ENCODE measurements at regions not wholly inside any gene's neighbourhood (a gene's known extent, or its start where the extent isn't known, plus 50 kb on each side); places are given as distances from the start of the nearest gene placed in this dataset.
"Not testable (repeated sequence)": the region's sequence is repeated elsewhere in the genome, so short reads cannot be mapped to it uniquely, and the experiment has no call there.

- peak; percentile 87 for DNase-seq
Measured at GRCh38 chr20:25862967-25863530, 166.4 kb upstream of the ZNF337 start.

GRCh38 chr20:25860531-25861150 lies 164.0 kb upstream of the ZNF337 start:
- DNase-seq, result no peak

- peak; percentile 73 for DNase-seq
Measured at GRCh38 chr20:25859649-25860530, 163.2 kb upstream of the ZNF337 start.

DNA sequence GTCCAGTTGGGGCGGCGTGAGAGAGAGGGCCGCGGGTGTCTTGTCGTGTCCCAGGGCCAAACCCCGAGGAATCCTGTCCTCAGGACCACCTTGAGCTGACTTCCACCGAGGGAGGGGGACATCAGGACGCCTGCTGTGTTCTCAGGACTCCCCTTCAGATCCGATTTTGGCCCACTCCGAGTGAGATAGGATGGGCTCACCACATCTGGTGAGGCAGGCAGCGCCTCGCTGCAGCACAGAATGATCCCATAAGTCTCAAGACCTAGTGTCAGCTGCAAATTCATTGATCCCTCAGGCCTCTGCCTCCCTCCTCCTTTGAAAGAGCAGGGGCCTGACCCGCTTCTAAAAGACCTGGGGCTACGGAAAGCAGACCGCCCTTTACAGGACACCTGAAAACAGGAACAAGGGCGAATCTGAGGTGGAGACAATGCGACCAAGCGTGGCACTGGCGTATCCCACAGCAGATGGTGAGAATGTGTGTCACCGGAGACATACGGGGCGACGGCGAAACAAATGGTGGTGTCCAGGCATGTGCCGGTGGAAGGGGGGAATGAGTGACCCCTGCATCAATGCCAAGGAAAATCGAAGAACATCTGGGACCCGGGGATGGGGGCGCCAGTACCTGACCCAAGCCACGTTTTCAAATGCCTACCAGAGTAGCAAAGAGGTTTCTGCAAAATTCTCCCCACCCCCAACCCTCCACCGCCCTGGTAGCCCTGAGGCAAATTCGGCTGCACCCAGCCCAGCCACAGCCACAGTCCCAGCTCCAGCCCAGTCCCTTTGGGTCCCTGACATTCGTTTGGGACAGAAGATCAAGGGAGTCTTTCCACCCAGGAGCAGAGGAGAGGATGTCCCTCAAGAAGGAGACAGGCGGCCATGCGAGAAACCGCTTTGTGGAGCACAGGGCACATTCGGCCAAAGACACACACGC lies 162.1 kb upstream of the ZNF337 start:
- no peak for DNase-seq

DNA sequence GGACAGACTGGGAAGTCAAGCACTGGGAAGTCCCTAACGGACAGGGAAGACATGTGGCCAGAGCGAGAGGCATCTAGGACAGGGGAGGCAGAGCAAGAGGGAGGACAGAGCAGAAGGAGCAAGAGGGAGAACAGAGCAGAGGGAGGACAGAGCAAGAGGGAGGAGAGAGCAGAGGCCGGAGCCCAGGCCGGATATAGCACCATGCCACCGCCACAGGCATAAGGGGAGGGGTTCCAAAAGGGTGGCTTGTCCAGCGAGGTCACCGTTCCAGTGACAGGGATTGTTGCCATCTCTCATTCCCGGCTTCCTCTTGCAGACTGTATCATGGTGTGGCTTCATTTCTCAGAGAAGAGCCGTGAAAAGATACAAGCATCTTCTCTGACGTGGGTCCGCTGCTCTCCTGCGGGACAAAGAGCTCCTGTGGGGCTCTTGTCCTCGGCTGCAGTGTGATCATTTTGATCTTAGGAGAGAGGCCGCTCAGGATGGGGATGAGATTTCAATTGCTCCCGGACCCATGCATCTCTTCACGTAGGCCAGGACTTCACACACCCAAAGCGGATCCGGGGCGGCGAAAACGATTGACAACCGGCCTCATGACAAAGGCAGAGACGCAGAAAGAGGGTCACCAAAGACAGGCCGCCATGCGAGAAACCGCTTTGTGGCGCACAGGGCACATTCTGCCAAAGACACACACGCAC lies 160.6 kb upstream of the ZNF337 start:
- not testable (repeated sequence) for DNase-seq

DNA sequence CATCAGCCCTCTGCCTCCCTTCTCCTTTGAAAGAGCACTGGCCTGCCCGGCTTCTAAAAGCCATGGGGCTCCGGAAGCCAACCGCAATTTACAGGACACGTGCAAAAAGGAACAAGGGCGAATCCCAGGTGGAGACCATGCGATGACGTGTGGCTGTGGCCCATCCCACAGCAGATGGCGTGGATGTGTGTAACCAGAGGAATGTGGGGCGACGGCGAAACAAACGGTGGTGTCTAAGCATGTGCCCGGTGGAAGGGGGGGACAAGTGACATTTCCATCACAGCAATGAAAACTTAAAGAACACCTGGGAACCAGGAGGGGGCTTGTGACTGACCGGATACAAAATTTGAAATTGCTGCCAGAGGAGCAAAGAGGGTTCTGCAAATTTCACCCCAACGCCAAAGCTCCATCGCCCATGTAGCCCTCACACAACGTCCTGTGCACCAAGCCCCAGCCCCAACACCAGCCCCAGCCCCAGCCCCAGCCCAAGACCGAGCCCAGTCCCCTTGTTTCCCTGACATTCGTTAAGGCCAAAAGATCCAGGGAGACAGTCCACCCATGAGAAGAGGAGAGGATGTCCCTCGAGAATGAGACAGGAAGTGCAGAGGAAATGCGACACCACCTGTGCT lies 159.7 kb upstream of the ZNF337 start:
- DNase-seq, result no peak

DNA sequence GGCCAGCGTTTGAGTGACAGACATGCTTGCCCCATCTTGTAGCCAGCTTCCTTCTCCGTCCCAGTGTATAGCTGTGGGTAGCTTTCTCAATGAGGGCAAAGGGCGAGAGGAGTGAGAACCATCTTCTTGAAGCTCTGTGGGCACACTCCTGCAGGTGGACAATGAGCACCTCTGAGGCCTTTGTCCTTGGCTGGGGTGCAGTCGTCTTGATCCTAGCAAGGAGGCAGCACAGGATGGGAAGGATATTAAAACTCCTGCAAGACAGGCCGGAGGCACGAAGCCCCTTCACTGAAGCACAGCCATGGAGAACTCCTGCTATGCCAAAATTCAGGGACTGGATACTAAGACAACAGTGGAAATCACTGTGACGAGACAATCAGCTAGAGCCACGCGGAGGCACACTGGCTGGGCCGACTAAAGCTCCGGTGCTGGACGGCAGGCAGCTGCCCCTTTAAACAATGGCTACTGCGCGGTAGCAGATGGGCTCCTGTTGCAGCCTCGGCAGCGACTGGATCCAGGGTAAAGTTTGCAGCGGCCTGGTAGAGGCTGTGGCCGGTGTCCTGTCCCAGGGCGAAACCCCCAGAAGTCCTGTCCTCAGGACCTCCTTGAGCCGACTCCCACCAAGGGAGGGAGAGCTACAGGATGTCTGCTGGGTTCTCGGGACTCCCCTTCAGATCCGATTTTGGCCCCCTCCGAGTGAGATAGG lies 159.0 kb upstream of the ZNF337 start:
- not testable (repeated sequence) for DNase-seq

DNA sequence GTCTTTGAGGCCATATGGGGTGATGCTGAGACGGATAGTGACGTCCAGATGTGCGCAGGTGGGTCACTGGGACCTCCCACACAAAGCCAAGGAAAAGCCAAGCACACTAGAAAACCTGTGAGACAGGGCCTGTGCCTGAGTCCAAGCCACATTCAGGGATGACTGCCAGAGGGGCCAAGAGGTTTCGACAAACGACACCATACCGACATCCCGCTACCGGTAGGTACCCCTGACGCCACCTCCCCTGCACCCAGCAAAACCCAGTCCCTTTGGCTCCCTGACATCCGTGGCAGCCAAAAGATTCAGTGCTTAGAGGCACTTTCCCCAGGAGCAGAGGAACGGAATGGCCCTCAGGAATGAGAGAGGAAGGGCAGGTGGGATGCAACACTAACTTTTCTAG lies 158.0 kb upstream of the ZNF337 start:
- not testable (repeated sequence) for DNase-seq

GRCh38 chr20:25853718-25854388 lies 157.2 kb upstream of the ZNF337 start:
- DNase-seq, result peak; percentile 76

- not testable (repeated sequence) for DNase-seq
Measured at GRCh38 chr20:25852968-25853717, 156.5 kb upstream of the ZNF337 start.

GRCh38 chr20:25850133-25850532 lies 153.5 kb upstream of the ZNF337 start:
- DNase-seq, result not testable (repeated sequence)

- no peak for DNase-seq
Measured at GRCh38 chr20:25848222-25848621, 151.6 kb upstream of the ZNF337 start.

DNA sequence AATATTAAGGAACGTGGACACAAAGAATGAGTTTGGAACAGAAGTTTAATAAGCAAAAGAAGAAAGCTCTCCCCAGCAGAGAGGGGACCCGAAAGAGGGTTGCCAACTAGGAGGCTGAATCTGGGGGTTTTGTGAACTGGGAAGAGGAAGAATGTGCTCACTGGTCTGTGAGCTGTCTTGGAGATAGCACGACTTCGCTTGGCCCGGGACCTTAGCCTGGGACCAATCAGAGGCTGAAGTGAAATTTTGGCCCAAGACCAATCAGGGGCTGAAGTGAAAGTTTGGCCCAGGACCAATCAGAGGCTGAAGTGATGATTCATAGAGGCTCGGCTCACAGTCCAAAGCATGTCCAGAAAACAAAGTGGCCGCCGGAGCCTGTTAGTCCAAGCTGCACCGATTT lies 148.0 kb upstream of the ZNF337 start:
- not testable (repeated sequence) for DNase-seq

DNA sequence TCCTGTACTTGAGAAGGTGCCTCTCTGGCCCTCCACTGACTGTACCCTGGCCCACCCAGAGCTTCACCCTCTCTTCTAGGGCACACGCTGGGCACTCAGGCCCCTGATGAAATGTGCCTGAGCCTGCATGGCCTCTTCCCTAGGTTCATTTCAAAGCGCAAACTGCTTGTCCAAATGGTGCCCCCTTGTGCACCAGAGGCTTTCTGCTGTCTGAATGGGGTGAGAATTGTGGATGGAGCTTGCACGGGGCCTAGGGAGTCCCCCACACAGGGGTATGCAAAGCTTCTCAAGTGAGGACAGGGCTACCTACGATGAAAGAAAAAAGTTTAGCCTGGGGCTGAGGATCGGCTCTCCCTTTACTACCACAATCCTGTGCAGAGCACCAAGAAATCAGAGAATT lies 116.9 kb upstream of the ZNF337 start:
- DNase-seq, result not testable (repeated sequence)

DNA sequence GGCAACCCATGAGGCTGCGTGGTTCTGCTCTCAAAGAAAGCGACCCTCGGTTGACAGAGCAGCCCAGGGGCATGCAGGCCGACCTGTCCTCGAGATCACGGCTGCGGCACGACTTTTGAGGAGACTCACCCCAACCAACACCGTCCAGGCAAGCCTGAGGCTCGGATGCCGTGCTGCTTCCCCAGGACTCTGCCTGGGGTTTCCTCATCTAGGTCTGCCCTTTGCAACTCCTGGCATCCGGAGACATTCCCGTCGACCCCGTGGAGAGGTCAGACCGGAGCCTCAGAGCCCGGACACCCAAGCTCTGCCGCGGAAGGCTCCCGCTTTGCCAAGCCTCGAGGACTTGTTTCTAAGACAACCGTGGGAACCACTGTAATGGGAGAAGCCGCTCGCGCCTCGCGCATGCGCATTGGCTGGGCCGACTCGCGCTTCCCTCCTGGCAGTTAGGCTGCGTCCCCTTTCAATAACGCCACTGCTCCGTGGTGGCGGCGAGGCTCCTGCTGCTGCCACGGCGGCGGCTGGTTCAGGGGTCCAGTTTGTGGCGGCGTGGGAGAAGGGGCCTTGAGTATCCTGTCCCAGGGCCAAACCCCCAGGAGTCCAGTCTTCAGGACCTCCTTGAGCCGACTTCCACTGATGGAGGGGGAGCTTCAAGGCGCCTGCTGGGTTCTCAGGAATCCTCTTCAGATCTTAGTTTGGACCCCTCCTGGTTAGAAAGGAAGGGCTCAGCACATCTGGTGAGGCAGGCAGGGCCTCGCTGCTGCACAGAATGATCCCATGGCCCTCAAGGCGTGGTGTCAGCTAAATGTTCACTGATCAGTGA lies 101.7 kb upstream of the ZNF337 start:
- not testable (repeated sequence) for DNase-seq

GRCh38 chr20:25797062-25797461 lies 100.4 kb upstream of the ZNF337 start:
- DNase-seq, result not testable (repeated sequence)

DNA sequence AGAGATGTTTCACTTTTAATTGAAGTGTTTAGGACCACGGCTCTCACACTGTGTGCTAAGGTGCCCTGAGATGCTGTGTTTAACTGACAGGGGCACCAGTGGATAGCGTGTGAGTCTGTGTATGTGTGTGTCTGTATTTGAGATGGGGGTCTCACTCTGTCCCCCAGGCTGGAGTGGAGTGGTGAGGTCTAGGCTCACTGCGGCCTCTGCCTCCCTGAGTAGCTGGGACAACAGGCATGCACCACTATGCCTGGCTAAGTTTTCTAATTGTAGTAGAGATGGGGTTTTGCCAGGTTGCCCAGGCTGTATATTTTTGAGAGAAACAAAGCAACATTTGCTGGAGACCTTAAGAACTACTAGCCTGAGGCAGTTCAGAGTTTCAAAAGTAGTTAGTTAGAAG lies 80.6 kb upstream of the ZNF337 start:
- DNase-seq, result not testable (repeated sequence)

DNA sequence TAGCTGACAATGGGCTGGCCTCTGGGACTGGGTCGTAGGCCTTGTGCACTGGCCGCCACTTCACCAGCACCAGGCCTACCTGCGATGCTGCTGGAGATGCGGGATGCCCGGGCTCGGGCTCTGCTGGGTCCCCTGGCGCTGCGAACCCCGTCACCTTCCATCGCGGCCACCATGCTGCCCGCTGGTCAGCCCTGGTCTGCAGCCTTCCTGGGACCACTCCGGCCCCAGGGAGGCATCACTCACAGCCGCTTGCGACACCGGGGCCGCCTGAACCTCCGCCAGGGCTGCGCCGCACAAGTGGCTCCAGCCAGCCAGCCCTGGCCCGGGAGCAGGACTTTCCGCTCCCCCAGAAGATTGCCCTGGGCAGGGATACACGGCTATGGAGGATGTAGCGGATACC lies 78.1 kb upstream of the ZNF337 start:
- not testable (repeated sequence) for DNase-seq

DNA sequence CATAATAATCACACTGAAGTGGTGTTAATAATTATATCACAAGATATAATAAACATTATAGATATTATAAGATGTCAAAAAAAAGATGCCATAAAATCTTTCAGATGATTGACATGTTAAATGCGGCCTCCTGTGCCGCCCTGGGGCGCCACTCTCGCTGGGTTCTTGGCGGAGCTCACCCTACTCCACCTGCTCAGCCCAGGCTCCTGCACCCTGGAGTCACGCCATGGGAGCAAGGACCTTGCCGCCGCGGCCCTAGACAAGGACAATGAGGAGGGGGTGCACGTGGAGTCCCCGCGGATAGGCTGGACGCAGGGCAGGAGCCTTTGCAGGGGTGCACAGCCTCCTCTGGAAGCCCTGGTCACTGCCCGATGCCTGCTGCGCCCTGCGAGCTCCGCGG lies 77.5 kb upstream of the ZNF337 start:
- not testable (repeated sequence) for DNase-seq
